MCF 10A (cell line): ENCODE measurements at regions not wholly inside any gene's neighbourhood (a gene's known extent, or its start where the extent isn't known, plus 50 kb on each side); places are given as distances from the start of the nearest gene placed in this dataset.

Experiments
- BruUV-seq: library from RNA; stranded (reverse); fragments of 400-500 nt; replicated peaks from 2 replicates; lab custom pipeline; 2021; lab: Mats Ljungman, UMichigan
- CTCF ChIA-PET: fragments of 300-600 bp; sonication (Branson Sonifier 250); formaldehyde crosslinking; extraction: SDS; loops from one replicate; lab custom pipeline; 2021; ENCODE audit warnings: antibody characterized with exemption, inconsistent platforms; lab: Yijun Ruan, JAX
- POLR2A ChIA-PET: fragments of 300-600, 350-650 bp; sonication (Branson Sonifier 250); formaldehyde crosslinking; extraction: SDS; loops from one replicate; lab custom pipeline; 2020; ENCODE audit warnings: antibody characterized with exemption, inconsistent platforms; lab: Yijun Ruan, JAX
- DNase-seq: peaks from one replicate; pipeline ENCODE4 v3.0.0-alpha.2; 2018; ENCODE audit not compliant: unreplicated experiment
- H3K27ac Mint-ChIP-seq: one replicate; pipeline ENCODE4 v1.8.0; 2022; ENCODE audit warnings: mild to moderate bottlenecking, low read depth, mixed read lengths; ENCODE audit not compliant: unreplicated experiment
- H3K27me3 Mint-ChIP-seq: one replicate; pipeline ENCODE4 v1.8.0; 2022; ENCODE audit warnings: mixed read lengths; ENCODE audit not compliant: insufficient read depth, unreplicated experiment
- H3K36me3 Mint-ChIP-seq: one replicate; pipeline ENCODE4 v1.8.0; 2022; ENCODE audit warnings: mild to moderate bottlenecking, moderate library complexity, mixed read lengths; ENCODE audit not compliant: insufficient read depth, unreplicated experiment
- H3K4me1 Mint-ChIP-seq: one replicate; pipeline ENCODE4 v1.8.0; 2022; ENCODE audit warnings: mixed read lengths; ENCODE audit not compliant: insufficient read depth, unreplicated experiment
- H3K4me3 Mint-ChIP-seq: one replicate; pipeline ENCODE4 v1.8.0; 2022; ENCODE audit warnings: mild to moderate bottlenecking, moderate library complexity, mixed read lengths; ENCODE audit not compliant: unreplicated experiment
- H3K9me3 Mint-ChIP-seq: one replicate; pipeline ENCODE4 v1.8.0; 2022; ENCODE audit warnings: mixed read lengths; ENCODE audit not compliant: unreplicated experiment
- CTCF ChIP-seq: fragments of 200-600 bp; IDR thresholded peaks from one replicate; pipeline ENCODE4 v1.8.0; 2022; ENCODE audit warnings: antibody characterized with exemption, mild to moderate bottlenecking; ENCODE audit not compliant: unreplicated experiment
- intact Hi-C: fragments of 100-400 bp; cut with micrococcal nuclease; formaldehyde crosslinking; loops from 2 replicates; pipeline ENCODE4 v1.14.1; 2022

- no peak overlapping the region for H3K27ac Mint-ChIP-seq
- no TSS peak for BruUV-seq
- intact Hi-C loops, result no loop called here
Observed at GRCh38 chr9:32869404-32869803, 86.1 kb downstream of the TMEM215 start.

DNA sequence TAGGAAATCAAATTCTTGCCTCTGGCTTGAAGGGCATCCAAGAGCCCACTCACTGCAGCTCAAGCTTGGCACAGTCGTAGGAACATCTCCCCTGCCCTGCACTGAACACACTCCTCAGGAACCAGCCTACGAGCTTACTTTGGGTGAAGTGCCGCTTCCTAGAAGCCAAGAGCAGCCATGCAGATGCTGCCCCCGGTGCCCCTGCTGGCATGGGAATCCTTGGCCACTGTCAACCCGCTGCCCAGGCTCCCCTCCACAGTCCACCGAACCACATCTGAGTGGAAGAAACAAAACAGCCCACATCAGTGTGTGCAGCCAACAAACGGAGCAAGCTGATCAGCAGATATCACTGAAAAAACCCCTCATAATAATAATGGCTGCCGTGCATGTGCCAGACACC, 89.8 kb downstream of the TMEM215 start:
- H3K27me3 Mint-ChIP-seq, result no peaks in the 10 kb centered on the region
- BruUV-seq, result no TSS peak
- no peak for DNase-seq
- H3K4me3 Mint-ChIP-seq, result no peak overlapping the region
- intact Hi-C loops, result no loop called here
- POLR2A ChIA-PET, result interaction anchor here (1.4 kb wide), 1 partner anchor 8 kb away, joined by 4 read pairs; no protein-coding TSS in a partner anchor
- CTCF ChIA-PET, result interaction anchor here (0.6 kb wide), 1 partner anchor 80 kb away, joined by 4 read pairs; no protein-coding TSS in a partner anchor
- no peak overlapping the region for H3K27ac Mint-ChIP-seq
- TF ChIP-seq CTCF, result no peak
- H3K4me1 Mint-ChIP-seq, result no peaks in the 10 kb centered on the region
- no peaks in the 10 kb centered on the region for H3K36me3 Mint-ChIP-seq
- H3K9me3 Mint-ChIP-seq, result no peaks in the 10 kb centered on the region

More at GRCh38 chr9:32869404-32869803, 86.1 kb downstream of the TMEM215 start:
- CTCF ChIA-PET, result interaction anchor here (1.3 kb wide), 1 partner anchor 21 kb away, joined by 6 read pairs; no protein-coding TSS in a partner anchor
- H3K4me1 Mint-ChIP-seq, result no peaks in the 10 kb centered on the region
- H3K27me3 Mint-ChIP-seq, result no peaks in the 10 kb centered on the region
- DNase-seq, result no peak
- H3K4me3 Mint-ChIP-seq, result no peak overlapping the region
- POLR2A ChIA-PET, result no interaction called here
- H3K36me3 Mint-ChIP-seq, result no peaks in the 10 kb centered on the region
- TF ChIP-seq CTCF, result no peak
- no peaks in the 10 kb centered on the region for H3K9me3 Mint-ChIP-seq

DNA sequence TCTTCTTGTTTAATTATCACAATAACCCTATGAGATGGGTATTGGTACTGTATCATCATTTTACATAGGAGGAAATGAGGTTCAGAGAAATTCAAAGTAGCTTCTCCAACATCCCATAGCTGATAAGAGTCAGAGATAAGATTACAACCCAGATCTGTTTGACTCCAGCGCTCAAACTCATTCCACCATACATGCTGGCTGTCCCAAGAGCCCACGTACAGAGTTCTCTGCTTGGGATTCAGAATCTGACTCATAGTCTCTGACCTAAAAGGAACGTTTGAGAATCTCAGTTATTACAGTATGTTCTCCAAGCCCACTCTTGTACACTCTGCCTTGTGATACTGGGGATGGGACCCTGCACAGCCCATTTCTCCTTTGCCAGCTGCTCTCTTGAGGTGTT, 90.2 kb downstream of the TMEM215 start:
- POLR2A ChIA-PET, result no interaction called here
- CTCF ChIA-PET, result no interaction called here

DNA sequence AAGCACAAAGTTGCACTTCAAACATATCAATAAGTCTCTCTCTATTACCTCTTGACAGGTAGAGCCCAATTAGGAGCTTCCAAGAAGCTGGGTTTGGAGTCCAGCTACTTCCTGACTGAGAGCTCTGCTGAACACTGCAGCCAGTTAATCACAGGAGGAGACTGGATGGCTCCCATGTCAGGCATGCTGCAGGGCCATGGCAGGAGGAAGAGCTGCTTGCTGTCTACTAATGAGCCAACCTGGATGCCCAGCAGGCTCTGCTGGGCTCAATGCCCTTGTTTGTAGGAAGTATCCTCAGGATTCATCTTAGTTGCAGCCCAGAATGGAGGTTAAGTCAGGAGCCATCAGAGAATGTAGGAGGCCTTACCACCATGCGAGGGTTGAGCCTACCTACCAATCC, 91.9 kb downstream of the TMEM215 start:
- H3K36me3 Mint-ChIP-seq, result no peaks in the 10 kb centered on the region
- H3K27me3 Mint-ChIP-seq, result no peaks in the 10 kb centered on the region
- no peaks in the 10 kb centered on the region for H3K4me1 Mint-ChIP-seq
- no peak overlapping the region for H3K4me3 Mint-ChIP-seq
- no peak for TF ChIP-seq CTCF
- intact Hi-C loops, result no loop called here
- H3K9me3 Mint-ChIP-seq, result no peaks in the 10 kb centered on the region
- POLR2A ChIA-PET, result interaction anchor here (1.0 kb wide), 1 partner anchor 286 kb away, joined by 4 read pairs; no protein-coding TSS in a partner anchor
- H3K27ac Mint-ChIP-seq, result no peak overlapping the region
- peak; percentile 37 for DNase-seq
- CTCF ChIA-PET, result interaction anchor here (0.7 to 1.3 kb wide), 4 partner anchors 9 to 286 kb away, joined by 3 to 4 read pairs (median 3); no protein-coding TSS in a partner anchor
- BruUV-seq, result no TSS peak

More for the DNA sequence above, 90.2 kb downstream of the TMEM215 start:
- TF ChIP-seq CTCF, result no peak
- Mint-ChIP-seq H3K9me3 (no peaks in the 10 kb centered on the region), H3K27me3 (no peaks in the 10 kb centered on the region), H3K36me3 (no peaks in the 10 kb centered on the region), H3K4me3 (no peak overlapping the region), H3K4me1 (no peaks in the 10 kb centered on the region), H3K27ac (no peak overlapping the region)
- no TSS peak for BruUV-seq
- intact Hi-C loops, result no loop called here
- DNase-seq, result no peak
